ENCODE measurements at regions not wholly inside any gene's neighbourhood (a gene's known extent, or its start where the extent isn't known, plus 50 kb on each side); places are given as distances from the start of the nearest gene placed in this dataset.

GRCh38 chr3:27976933-27977332, 254.8 kb upstream of the EOMES start:
- no peak overlapping the region for H3K27ac ChIP-seq
- H3K4me1 ChIP-seq, result no peaks in the 10 kb centered on the region
- TF ChIP-seq POLR2A (IDR thresholded peaks at IDR 0.05) (no peak), CTCF (IDR thresholded peaks at IDR 0.05) (no peak)
- intact Hi-C loops (cut with DNase I; ENCODE audit: low total_unique reads), result no loop called here
- H3K9me3 ChIP-seq, result no peaks in the 10 kb centered on the region
- H3K36me3 ChIP-seq, result no peaks in the 10 kb centered on the region
- DNase-seq, result no peak
- H3K4me3 ChIP-seq, result no peak overlapping the region
- H3K27me3 ChIP-seq, result no peaks in the 10 kb centered on the region

- Histone ChIP-seq H3K4me3 (no peak overlapping the region), H3K27me3 (no peaks in the 10 kb centered on the region), H3K36me3 (no peaks in the 10 kb centered on the region), H3K4me1 (no peaks in the 10 kb centered on the region), H3K27ac (no peak overlapping the region), H3K9me3 (no peaks in the 10 kb centered on the region)
- TF ChIP-seq POLR2A (IDR thresholded peaks at IDR 0.05) (no peak), CTCF (IDR thresholded peaks at IDR 0.05) (no peak)
- DNase-seq, result no peak
- intact Hi-C loops (cut with DNase I; ENCODE audit: low total_unique reads), result no loop called here
Observed at GRCh38 chr3:27978440-27978839, 256.3 kb upstream of the EOMES start.

GRCh38 chr3:27985369-27986035, 255.9 kb upstream of the CMC1 start:
- no peaks in the 10 kb centered on the region for H3K9me3 ChIP-seq
- H3K36me3 ChIP-seq, result no peaks in the 10 kb centered on the region
- no peak overlapping the region for H3K27ac ChIP-seq
- no peaks in the 10 kb centered on the region for H3K4me1 ChIP-seq
- H3K27me3 ChIP-seq, result no peaks in the 10 kb centered on the region
- intact Hi-C loops (cut with DNase I; ENCODE audit: low total_unique reads), result no loop called here
- TF ChIP-seq CTCF (IDR thresholded peaks at IDR 0.05) (no peak), POLR2A (IDR thresholded peaks at IDR 0.05) (no peak)
- no peak overlapping the region for H3K4me3 ChIP-seq
- no peak for DNase-seq

GRCh38 chr3:27986234-27986879, 255.1 kb upstream of the CMC1 start:
- Histone ChIP-seq H3K4me3 (no peak overlapping the region), H3K36me3 (no peaks in the 10 kb centered on the region), H3K27ac (no peak overlapping the region), H3K4me1 (no peaks in the 10 kb centered on the region), H3K27me3 (no peaks in the 10 kb centered on the region), H3K9me3 (no peaks in the 10 kb centered on the region)
- no peak for TF ChIP-seq POLR2A (IDR thresholded peaks at IDR 0.05)
- TF ChIP-seq CTCF (IDR thresholded peaks at IDR 0.05), result no peak
- no peak for DNase-seq
- intact Hi-C loops (cut with DNase I; ENCODE audit: low total_unique reads), result no loop called here

- Histone ChIP-seq H3K27me3 (no peaks in the 10 kb centered on the region), H3K27ac (no peak overlapping the region), H3K4me3 (no peak overlapping the region), H3K36me3 (no peaks in the 10 kb centered on the region), H3K9me3 (no peaks in the 10 kb centered on the region), H3K4me1 (no peaks in the 10 kb centered on the region)
- intact Hi-C loops (cut with DNase I; ENCODE audit: low total_unique reads), result no loop called here
- DNase-seq, result no peak
- no peak for TF ChIP-seq POLR2A (IDR thresholded peaks at IDR 0.05)
- TF ChIP-seq CTCF (IDR thresholded peaks at IDR 0.05), result no peak
Observed at GRCh38 chr3:27990324-27990723, 251.1 kb upstream of the CMC1 start.

Data from uterus (tissue), 3 donors.